ENCODE measurements at regions not wholly inside any gene's neighbourhood (a gene's known extent, or its start where the extent isn't known, plus 50 kb on each side); places are given as distances from the start of the nearest gene placed in this dataset.

DNA sequence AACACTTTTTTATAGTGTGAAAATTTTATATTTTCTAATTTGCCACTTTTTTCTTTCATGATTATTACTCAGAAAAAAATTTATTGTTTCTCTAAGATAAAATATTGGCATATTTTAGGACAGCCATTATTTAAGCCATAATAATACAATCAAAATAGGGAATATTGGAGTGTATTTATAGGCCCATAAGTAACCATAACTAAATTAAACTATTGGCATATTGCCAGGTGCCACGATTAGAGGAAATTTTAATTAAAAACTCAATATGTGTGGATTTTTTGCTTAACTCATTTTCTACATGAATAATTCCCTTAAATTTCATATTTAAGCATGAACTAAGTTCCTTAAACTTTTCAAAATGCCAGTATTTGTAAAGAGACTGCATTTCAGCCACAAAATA lies 587.8 kb downstream of the IPMK start:
- no TSS peak for BruUV-seq (replicated peaks)
- CTCF ChIA-PET: no interaction called here
- H3K36me3 ChIP-seq (ENCODE audit: control insufficient read depth, insufficient read depth, low read length): no peaks in the 10 kb centered on the region
- no peak overlapping the region for H3K4me3 ChIP-seq (ENCODE audit: low read depth in 2 of 2, low read length in 2 of 2)
- TF ChIP-seq SIN3A (IDR thresholded peaks at IDR 0.05; ENCODE audit: borderline replicate concordance, insufficient read depth, low read depth, low read length) (no peak), TCF7L2 (IDR thresholded peaks at IDR 0.05; ENCODE audit: low read depth, low read length) (no peak), REST (IDR thresholded peaks at IDR 0.05; ENCODE audit: insufficient read depth in 1 of 2, low read depth in 2 of 2, low read length in 1 of 2) (no peak), CTCF (IDR thresholded peaks at IDR 0.05) (no peak), POLR2AphosphoS5 (IDR thresholded peaks at IDR 0.05; ENCODE audit: low read depth, low read length) (no peak)
- intact Hi-C loops (cut with micrococcal nuclease; ENCODE audit: unreplicated experiment) (no loop called here), in situ Hi-C loops (cut with HindIII; ENCODE audit: low pct_unique_long_range_greater_than_20kb, low sequenced_read_pairs) (no loop called here)
- ATAC-seq (no peak), DNase-seq (ENCODE audit: low read depth, low spot score) (no peak)
- no peaks in the 10 kb centered on the region for H3K27me3 ChIP-seq (ENCODE audit: control insufficient read depth, insufficient read depth, low read length)
- H3K4me1 ChIP-seq (ENCODE audit: control insufficient read depth, insufficient read depth, low read length): no peaks in the 10 kb centered on the region
- no peaks in the 10 kb centered on the region for H3K9me3 ChIP-seq (ENCODE audit: control insufficient read depth, insufficient read depth, low read depth, low read length)
- POLR2A ChIA-PET: no interaction called here
- H3K27ac ChIP-seq (ENCODE audit: low read length): no peak overlapping the region

GRCh38 chr10:57675125-57675524 lies 592.6 kb downstream of the IPMK start:
- no peaks in the 10 kb centered on the region for H3K27me3 ChIP-seq (ENCODE audit: control insufficient read depth, insufficient read depth, low read length)
- BruUV-seq (replicated peaks): no TSS peak
- DNase-seq (ENCODE audit: low read depth, low spot score): no peak
- ATAC-seq: no peak
- no peak overlapping the region for H3K27ac ChIP-seq (ENCODE audit: low read length)
- ChIA-PET CTCF (no interaction called here), POLR2A (no interaction called here)
- H3K4me3 ChIP-seq (ENCODE audit: low read depth in 2 of 2, low read length in 2 of 2): no peak overlapping the region
- H3K4me1 ChIP-seq (ENCODE audit: control insufficient read depth, insufficient read depth, low read length): no peaks in the 10 kb centered on the region
- in situ Hi-C loops (cut with HindIII; ENCODE audit: low pct_unique_long_range_greater_than_20kb, low sequenced_read_pairs) (no loop called here), intact Hi-C loops (cut with micrococcal nuclease; ENCODE audit: unreplicated experiment) (no loop called here)
- no peaks in the 10 kb centered on the region for H3K36me3 ChIP-seq (ENCODE audit: control insufficient read depth, insufficient read depth, low read length)
- H3K9me3 ChIP-seq (ENCODE audit: control insufficient read depth, insufficient read depth, low read depth, low read length): no peaks in the 10 kb centered on the region
- TF ChIP-seq POLR2AphosphoS5 (IDR thresholded peaks at IDR 0.05; ENCODE audit: low read depth, low read length) (no peak), REST (IDR thresholded peaks at IDR 0.05; ENCODE audit: insufficient read depth in 1 of 2, low read depth in 2 of 2, low read length in 1 of 2) (no peak), SIN3A (IDR thresholded peaks at IDR 0.05; ENCODE audit: borderline replicate concordance, insufficient read depth, low read depth, low read length) (no peak)

Data from Panc1 (cell line).